ENCODE measurements at regions not wholly inside any gene's neighbourhood (a gene's known extent, or its start where the extent isn't known, plus 50 kb on each side); places are given as distances from the start of the nearest gene placed in this dataset.

GRCh38 chr11:25816411-25816810, 515.5 kb upstream of the ANO3 start:
- TF ChIP-seq CTCF (conservative IDR thresholded peaks at IDR 0.05; ENCODE audit: low read depth, low read length) = no peak
- TF ChIP-seq EZH2 (IDR thresholded peaks at IDR 0.05; ENCODE audit: borderline replicate concordance, low read depth, low read length, poor library complexity, severe bottlenecking) = no peak
